ENCODE measurements at regions not wholly inside any gene's neighbourhood (a gene's known extent, or its start where the extent isn't known, plus 50 kb on each side); places are given as distances from the start of the nearest gene placed in this dataset.

- DNase-seq, result no peak
Measured at GRCh38 chr16:87221633-87222032, 95.6 kb downstream of the C16orf95 start.

- no peak for DNase-seq
Measured at GRCh38 chr16:87222335-87222734, 94.9 kb downstream of the C16orf95 start.

GRCh38 chr16:87223656-87224248 is 93.4 kb downstream of the C16orf95 start:
- no peak for DNase-seq

DNA sequence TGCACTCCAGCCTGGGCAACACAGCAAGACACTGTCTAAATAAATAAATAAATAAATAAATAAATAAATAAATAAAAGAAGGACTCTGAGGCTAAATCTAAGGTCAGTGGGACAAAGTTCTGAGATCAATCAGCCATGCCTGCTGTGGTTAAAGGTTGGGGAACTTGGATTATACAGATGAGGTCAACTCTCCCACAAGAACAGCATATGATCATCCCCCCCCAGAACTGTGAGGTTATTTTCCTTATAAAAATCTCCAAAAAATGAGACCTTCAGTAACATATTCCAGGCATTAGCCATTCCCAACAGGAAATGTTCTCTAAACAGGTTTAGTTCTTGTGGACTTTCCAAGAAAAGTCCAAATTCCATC is 90.3 kb downstream of the C16orf95 start:
- DNase-seq, result no peak

DNA sequence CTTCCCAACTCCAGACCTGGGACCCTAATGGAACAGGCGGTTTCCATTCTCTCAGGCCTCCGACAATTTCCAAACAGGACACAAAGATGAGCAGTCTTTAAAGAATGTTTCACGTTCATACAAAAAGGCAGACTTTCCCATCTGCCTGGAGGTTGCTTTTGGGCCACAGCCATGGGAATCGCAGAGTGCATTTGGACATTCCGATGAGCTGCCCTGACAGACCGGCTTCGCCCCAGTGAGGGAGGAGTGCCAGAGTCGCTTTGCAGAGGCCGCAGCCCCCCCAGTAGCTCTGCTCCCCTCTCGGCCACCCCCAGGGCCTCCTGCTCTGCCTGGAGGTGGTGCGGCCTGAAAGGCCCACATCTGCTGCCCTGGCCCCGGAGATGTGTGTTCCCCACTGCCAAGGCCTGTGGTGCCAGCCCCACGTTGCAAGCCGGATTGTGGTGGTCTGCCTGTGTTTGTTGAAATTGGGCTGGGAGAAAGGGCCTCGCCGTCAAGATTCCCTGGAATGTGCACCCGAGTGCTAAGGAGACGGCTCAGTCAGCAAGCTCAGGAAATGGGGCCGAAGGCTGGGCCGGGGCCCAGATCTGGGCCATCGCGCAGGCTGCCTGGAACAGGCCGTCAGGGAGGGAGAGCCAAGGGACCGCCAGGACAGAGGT is 89.8 kb downstream of the C16orf95 start:
- no peak for DNase-seq

DNA sequence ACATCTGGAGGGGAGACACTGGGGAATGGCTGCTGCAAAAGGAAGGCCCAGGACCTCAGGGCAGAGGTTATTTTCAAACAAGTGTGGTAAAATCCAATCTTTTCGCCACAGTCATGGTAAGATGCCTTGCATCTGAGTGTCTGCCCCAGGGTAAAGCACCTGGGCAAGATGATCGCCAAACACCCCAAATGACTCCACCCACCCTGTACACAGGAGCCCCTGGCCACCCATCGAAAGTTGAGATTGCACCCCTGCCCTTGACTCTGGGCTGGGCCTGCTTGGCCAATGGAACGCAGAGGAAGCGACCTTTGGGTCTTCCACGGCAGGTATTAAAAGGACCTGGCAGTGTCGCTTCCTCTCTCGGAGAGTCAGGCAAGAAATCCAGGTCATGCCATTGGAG is 88.8 kb downstream of the C16orf95 start:
- DNase-seq, result no peak

DNA sequence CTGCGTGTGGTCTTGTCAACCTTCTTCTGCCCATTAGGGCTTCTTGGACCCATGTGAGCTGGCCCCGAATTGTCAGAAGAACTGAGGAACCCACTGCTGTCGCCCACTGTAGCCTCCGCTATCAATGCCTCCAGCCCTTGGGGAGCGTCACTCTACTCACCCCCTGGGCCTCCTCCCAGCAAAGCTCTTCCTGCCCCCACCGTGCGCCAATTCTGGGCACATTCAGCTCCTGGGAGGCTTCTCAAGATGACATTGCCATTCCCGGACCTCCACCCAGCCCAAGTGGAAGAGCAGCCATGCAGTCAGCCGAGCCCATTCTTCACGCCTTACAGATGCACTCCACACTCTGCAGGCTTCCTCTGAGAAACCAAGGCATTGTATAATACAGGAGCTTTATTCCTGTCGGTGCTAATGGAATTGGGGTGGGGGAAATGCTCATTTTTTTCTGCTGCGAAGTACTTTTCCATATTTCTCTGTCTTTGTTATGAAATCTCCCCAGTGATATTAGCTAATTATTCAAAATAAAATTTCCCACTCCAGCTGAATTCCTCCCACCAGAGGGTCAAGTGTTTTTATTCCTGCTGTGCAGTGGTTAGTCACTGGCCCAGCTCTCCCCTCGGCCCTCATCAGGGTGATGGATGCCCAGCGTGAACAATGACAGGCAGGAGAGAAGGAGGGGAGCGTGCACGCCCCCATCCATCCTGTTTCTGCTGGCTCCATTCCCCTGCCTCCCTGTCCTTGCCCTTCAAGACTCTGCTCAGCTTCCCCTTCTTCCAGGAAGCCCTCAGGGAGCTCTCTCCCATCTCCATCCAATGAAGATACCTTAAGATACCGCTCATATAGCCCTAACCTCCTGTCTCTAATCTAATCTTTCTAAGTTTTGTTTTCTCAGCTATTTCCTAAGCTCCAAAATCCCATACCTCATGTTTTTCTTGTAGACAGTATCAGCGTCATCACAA is 87.7 kb downstream of the C16orf95 start:
- DNase-seq, result no peak

DNA sequence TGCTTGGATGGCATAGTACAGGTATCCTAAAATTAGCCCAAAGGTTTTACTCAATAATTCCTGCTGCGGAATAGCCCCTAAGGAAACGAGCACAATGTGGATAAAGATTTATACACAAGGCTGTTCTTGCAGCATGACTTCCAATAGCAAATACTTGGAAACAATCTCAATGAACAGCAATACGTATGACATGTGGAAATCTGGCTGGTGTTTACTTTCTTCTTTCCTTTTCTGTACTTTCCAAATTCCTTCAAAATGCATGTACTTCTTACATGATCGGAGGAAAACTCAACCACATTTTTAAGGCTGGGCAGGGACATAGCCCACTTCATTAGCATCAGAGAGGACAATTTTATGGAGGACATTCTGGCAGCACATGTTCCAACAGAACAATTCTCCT is 86.6 kb downstream of the C16orf95 start:
- DNase-seq, result no peak

DNA sequence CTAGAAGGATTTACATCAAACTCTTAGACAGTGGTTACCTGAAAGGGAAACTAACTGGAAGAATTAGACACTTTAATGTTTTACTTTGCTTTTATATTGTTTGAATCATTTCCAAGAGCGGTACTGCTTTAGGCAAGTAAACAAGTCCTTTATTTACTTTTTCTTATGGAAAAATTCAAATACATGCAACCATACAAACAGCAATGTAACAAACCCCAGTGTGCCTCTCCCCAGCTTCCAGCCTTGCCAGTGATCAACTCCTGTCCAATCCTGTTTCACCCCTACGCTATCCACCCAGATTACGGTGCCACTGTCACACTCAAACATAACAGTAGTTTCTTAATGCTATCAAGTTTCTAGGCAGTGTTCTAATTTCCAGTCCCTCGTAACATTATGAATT is 85.9 kb downstream of the C16orf95 start:
- no peak for DNase-seq

DNA sequence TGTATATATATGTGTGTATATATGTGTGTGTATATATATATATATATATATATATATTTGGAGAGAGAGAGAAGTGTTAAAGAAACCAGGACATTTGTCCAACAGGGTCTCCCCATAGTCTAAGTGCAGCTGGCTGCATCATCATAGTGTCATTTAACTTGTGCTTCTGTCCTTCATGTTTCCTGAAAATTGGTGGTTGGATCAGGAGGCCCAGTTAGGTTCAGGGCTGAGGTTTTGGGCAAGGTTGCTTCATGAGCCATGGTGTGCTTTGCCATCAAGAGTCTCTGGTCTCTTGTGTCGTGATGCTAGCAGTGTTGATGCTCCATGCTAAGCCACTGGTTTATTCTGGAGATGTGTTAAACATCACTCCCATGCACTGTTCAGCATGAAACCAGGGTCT is 85.3 kb downstream of the C16orf95 start:
- no peak for DNase-seq

DNA sequence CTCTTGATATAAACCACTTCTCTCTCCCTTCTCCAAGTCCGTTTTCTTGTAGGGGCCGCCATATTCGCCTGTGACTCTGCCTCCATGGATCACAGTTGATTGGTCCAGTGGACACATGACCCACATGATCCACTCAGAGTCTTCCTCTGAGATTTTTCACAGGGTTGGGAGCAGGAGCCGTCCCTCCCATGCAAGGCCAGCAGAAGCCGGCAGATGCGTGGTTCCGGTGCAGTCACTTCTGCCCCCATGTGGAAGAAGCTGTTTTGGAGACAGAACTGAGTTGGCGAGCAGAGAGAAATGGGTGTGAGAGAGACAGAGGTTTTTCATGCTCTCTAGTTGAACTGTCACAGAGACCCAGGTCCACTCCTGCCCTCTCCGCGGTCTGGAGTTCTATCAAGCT is 83.3 kb downstream of the C16orf95 start:
- no peak for DNase-seq

DNA sequence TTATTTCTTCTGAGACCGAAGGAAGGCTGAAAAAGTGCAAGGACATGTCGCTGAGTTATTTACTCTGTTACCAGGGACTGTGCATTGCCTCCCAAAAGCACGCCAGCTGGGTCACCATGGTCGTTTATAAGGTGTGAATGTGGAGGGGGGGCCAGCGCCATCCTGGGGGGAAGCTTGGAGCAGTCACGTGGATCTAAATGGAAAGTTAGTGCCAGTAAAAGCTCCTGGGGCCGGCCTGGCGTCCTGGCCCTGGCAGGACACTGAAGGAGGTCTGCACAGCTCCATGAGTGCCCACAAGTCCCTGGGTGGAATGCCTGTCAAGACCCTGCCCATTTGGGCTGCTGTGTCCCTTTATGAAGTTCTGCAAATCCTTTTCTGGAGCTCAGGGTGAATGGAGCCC is 82.6 kb downstream of the C16orf95 start:
- DNase-seq, result no peak

GRCh38 chr16:87235810-87236515 is 81.2 kb downstream of the C16orf95 start:
- no peak for DNase-seq

DNA sequence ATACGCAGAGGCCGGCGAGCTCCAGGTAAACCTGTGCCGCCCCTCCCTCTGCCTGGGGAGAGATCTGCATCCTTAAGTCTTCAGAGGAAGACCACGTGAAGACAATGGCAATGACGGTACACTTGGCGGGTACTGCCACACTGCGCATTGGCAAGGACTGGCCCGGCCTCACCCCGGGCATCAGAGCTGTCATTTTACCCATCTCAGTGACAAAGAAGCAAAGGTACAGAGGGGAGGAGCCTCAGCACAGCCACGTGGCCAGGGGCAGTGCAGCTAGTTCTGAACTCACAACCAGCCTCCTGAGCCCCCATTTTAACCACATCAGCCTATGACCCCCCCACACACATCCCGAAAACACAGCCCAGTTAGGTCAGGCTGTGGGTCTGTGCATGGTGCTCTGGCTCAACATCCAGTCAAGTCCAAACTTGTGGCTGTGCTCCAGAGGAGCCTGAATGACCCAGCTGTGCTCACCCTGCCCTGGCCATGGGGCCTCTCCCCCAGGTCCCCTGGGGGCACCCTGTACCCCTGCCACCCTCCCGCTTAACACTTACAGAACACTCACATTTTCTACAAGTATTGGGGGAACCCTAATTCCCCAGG is 80.6 kb downstream of the C16orf95 start:
- no peak for DNase-seq

DNA sequence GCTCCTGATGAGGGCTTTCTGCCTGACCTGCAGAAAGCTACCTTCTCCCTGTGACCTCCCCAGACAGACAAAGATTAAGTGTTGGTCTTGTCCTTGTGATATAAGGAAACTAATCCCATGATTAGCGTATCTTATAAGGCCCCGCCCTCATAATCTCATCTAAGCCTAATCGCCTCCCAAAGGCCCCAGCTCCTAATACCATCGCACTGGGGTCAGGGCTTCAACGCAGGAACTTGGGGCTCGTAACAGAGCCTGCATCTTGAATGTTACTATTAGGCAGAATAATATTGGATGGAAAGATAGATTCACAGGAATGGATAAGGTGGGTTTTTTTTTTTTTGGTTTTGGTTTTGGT is 78.9 kb downstream of the C16orf95 start:
- DNase-seq, result no peak

GRCh38 chr16:87239545-87239944 is 77.6 kb downstream of the C16orf95 start:
- no peak for DNase-seq

DNA sequence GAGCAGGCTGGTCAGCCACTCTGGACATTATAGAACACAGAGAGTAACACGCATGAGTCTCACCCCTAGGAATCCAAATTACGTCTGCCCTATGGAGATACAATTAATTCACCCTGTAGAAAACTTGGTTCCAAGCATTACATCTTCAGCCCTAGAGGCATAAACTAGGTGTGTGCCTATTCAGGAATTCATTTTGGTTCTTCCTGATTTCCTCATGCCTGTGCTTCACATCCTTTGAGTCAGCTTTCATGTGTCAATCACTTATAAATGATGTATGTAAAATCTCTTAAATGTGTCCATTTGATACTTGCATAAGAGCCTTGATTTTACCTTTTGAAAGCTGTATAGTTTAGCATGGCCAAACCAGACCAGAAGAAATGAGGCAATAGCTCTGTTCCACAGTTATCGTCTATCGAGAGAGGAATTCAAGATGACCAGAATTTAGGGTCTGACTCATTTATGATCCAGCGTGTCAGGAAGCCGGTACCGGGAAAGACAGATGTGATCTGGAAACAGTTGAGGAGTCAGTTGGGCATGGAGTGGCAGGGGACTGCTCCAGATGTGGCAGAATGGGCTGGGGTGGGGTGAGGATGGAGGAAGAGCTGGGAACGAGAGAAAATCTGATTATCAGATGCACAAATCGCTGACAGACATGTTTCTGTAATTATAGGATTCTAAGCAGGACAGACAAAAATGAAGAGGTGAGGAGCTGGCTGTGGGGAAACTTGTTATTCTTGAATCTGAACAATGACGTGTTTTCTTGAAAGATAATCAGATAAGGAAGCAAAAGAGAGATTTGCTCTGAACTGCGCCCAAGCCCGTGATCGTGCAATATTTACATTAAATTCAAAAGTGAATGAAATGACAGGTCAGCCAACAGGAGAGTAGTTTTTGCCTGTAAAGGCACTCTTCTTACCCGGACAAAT is 76.7 kb downstream of the C16orf95 start:
- DNase-seq, result no peak

DNA sequence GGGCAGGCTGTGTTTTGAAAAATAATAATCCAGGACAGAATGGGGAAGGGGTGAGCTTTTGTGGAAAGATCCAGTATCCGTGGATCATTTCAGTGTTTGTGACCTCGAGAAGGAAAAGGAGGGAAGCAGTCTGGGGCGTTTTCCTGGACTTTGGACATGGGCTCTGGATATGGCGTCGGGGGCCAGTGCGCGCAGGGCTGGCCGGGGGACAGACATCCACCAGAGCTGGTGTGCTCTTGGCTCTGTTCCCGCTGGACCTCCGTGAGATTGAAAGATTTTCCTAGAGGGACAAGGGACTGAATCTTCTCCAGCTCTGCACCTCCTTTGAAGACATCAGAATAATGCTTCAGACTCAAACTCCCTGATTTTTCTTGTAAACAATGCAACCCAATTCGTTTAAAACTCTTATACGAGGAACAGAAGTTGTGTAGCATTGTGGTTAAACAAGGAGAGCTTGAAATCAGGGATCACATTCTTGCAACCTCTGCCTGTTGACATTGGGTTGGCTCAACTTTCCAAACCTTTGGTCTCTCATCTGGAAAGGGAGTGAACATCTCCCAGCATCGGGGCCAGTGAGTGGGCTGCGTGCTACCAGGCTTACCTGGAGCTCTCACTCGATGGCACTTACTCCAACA is 75.9 kb downstream of the C16orf95 start:
- DNase-seq, result no peak

DNA sequence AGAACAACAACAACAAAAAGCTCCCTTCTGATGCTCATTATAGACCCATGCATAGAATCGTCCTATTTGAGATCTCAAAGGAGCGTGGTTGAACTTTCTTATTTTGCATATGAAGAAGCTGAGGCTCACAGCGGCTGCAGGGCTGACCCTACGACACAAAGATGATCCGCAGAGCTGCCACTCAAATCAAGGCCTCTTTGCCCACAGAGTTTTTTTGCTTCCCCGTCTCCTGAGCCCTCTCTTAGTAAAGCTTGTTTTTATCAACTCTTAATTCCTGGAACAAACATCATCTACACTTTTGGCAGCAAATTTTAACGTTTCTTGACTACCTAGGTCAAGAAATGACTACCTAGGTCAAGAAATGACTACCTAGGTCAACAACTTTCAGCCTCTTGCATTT is 73.7 kb downstream of the C16orf95 start:
- DNase-seq, result no peak

GRCh38 chr16:87244636-87245197 is 72.5 kb downstream of the C16orf95 start:
- DNase-seq, result no peak

GRCh38 chr16:87245511-87245910 is 71.7 kb downstream of the C16orf95 start:
- DNase-seq, result no peak

Measured in COR-L47 (cell line).